ENCODE measurements at regions not wholly inside any gene's neighbourhood (a gene's known extent, or its start where the extent isn't known, plus 50 kb on each side); places are given as distances from the start of the nearest gene placed in this dataset.

DNA sequence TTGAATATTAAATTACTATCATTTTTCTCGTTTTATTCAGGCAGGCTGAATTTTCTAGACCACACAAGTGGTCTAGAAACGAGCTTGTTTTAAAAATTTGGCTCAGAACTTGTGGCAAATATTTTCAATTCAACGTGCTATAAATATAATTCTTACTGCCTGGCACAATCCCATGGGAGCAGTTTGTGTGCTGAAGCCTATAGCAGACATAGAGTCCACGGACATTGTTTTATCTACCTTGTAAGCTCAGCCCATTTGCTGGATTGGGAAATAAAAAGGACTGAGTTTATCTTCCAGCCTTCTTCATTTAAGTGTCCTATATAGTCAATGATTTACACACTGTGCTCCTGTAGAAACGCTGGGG lies 103.4 kb downstream of the ZBTB18 start:
- Histone ChIP-seq H3K36me3 (ENCODE audit: control insufficient read depth in 2 of 2, insufficient read depth in 1 of 2, low read length in 2 of 2) (no peaks in the 10 kb centered on the region), H3K9me3 (ENCODE audit: control insufficient read depth, insufficient read depth, low read depth, low read length) (no peaks in the 10 kb centered on the region), H3K4me1 (ENCODE audit: control insufficient read depth, insufficient read depth, low read length) (no peaks in the 10 kb centered on the region), H3K4me3 (ENCODE audit: low read depth, low read length) (no peak overlapping the region), H3K27ac (ENCODE audit: extremely low read depth, low read depth, low read length) (no peak overlapping the region)
- POLR2A ChIA-PET, result no interaction called here
- no peak for TF ChIP-seq ZNF560 (tag by site-specific recombination; IDR thresholded peaks at IDR 0.05; ENCODE audit: borderline replicate concordance)
- TF ChIP-seq, protein P1, sequence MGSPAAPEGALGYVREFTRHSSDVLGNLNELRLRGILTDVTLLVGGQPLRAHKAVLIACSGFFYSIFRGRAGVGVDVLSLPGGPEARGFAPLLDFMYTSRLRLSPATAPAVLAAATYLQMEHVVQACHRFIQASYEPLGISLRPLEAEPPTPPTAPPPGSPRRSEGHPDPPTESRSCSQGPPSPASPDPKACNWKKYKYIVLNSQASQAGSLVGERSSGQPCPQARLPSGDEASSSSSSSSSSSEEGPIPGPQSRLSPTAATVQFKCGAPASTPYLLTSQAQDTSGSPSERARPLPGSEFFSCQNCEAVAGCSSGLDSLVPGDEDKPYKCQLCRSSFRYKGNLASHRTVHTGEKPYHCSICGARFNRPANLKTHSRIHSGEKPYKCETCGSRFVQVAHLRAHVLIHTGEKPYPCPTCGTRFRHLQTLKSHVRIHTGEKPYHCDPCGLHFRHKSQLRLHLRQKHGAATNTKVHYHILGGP (tag by site-specific recombination; IDR thresholded peaks at IDR 0.05), result no peak
- CTCF ChIA-PET, result interaction anchor here (0.7 kb wide), 1 partner anchor 26 kb away, joined by 3 read pairs; no protein-coding TSS in a partner anchor

DNA sequence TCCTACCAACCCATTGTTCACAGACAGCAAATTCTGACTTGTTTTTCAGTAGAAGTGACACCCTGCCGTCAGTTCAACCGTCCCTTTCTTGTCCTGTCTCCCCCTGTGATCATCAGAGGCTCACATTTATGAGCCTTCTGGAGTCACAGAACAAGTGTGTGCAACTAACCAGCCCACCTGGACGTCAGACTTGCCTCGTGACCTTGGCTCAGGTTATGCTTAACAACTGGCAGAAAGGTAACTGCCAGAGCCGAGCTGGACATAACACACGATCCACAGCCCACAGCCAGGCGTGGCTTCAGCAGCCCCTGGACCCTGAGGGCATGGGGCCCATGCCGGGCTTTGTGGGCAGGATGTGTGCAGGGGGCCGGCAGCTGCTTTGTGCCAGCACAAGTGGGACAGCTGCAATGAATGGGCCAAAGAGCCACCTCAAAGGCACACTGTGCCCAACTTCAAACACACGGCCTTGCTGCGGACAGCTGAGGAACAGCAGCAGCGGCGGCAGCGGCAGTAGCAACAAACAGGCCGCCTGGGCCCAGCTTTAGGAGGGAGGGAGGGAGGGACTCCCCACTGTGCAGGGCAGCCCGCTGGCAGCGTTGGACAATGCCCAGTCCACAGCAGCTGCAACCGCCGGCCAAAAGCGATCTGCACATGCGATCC lies 103.9 kb downstream of the ZBTB18 start:
- ChIA-PET CTCF (no interaction called here), POLR2A (interaction anchor here (0.9 kb wide), 1 partner anchor 107 kb away, joined by 4 read pairs; no protein-coding TSS in a partner anchor)
- Histone ChIP-seq H3K4me3 (ENCODE audit: low read depth, low read length) (no peak overlapping the region), H3K27ac (ENCODE audit: extremely low read depth, low read depth, low read length) (no peak overlapping the region), H3K36me3 (ENCODE audit: control insufficient read depth in 2 of 2, insufficient read depth in 1 of 2, low read length in 2 of 2) (no peaks in the 10 kb centered on the region), H3K9me3 (ENCODE audit: control insufficient read depth, insufficient read depth, low read depth, low read length) (no peaks in the 10 kb centered on the region), H3K4me1 (ENCODE audit: control insufficient read depth, insufficient read depth, low read length) (no peaks in the 10 kb centered on the region)
- no peak for TF ChIP-seq ZFP37 (tag by site-specific recombination; IDR thresholded peaks at IDR 0.05)
- TF ChIP-seq, protein P2, sequence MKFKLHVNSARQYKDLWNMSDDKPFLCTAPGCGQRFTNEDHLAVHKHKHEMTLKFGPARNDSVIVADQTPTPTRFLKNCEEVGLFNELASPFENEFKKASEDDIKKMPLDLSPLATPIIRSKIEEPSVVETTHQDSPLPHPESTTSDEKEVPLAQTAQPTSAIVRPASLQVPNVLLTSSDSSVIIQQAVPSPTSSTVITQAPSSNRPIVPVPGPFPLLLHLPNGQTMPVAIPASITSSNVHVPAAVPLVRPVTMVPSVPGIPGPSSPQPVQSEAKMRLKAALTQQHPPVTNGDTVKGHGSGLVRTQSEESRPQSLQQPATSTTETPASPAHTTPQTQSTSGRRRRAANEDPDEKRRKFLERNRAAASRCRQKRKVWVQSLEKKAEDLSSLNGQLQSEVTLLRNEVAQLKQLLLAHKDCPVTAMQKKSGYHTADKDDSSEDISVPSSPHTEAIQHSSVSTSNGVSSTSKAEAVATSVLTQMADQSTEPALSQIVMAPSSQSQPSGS (tag by site-specific recombination; IDR thresholded peaks at IDR 0.05; ENCODE audit: low read depth), result no peak
- TF ChIP-seq ZNF776 (tag by site-specific recombination; IDR thresholded peaks at IDR 0.05; ENCODE audit: borderline replicate concordance), result no peak
- no peak for TF ChIP-seq ZNF394 (tag by site-specific recombination; IDR thresholded peaks at IDR 0.05; ENCODE audit: borderline replicate concordance)
- TF ChIP-seq ZNF133 (tag by site-specific recombination; IDR thresholded peaks at IDR 0.05), result no peak
- no peak for TF ChIP-seq YY2 (tag by site-specific recombination; IDR thresholded peaks at IDR 0.05)

DNA sequence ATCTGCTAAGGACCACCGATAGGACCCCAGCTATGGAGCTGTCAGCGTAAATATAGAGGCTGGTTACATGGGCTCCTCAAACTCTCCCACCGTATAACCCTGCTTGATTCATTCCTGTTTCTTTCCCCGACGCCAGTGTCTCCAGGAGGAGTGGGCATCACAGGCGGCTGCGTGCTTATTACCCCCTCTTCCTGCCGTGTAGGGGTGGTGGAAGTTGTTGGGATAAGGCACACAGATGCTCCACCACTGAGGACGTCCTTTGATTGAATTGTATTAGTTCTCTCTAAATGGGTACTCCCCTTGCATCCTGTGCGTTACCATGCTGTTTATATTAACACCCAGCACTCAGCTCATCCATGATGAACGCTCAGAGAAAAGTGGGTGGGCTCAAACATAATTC lies 104.6 kb downstream of the ZBTB18 start:
- no peaks in the 10 kb centered on the region for H3K36me3 ChIP-seq (ENCODE audit: control insufficient read depth in 2 of 2, insufficient read depth in 1 of 2, low read length in 2 of 2)
- ChIA-PET POLR2A (interaction anchor here (0.9 kb wide), 1 partner anchor 108 kb away, joined by 4 read pairs; no protein-coding TSS in a partner anchor), CTCF (no interaction called here)
- no peak overlapping the region for H3K27ac ChIP-seq (ENCODE audit: extremely low read depth, low read depth, low read length)
- H3K4me1 ChIP-seq (ENCODE audit: control insufficient read depth, insufficient read depth, low read length), result no peaks in the 10 kb centered on the region
- no peaks in the 10 kb centered on the region for H3K9me3 ChIP-seq (ENCODE audit: control insufficient read depth, insufficient read depth, low read depth, low read length)
- H3K4me3 ChIP-seq (ENCODE audit: low read depth, low read length), result no peak overlapping the region
- TF ChIP-seq GFI1B (tag by site-specific recombination; IDR thresholded peaks at IDR 0.05) (no peak), RBAK (tag by site-specific recombination; IDR thresholded peaks at IDR 0.05) (no peak), MZF1 (tag by site-specific recombination; IDR thresholded peaks at IDR 0.05; ENCODE audit: borderline replicate concordance) (no peak), ZBTB20 (tag by site-specific recombination; IDR thresholded peaks at IDR 0.05) (no peak), ZNF324 (tag by site-specific recombination; IDR thresholded peaks at IDR 0.05) (no peak), MEIS1 (CRISPR knock-in tag; IDR thresholded peaks at IDR 0.05; ENCODE audit: borderline replicate concordance) (no peak), ZNF140 (tag by site-specific recombination; IDR thresholded peaks at IDR 0.05) (no peak), ZNF830 (tag by site-specific recombination; IDR thresholded peaks at IDR 0.05; ENCODE audit: low read depth) (no peak)
- TF ChIP-seq, protein P3, sequence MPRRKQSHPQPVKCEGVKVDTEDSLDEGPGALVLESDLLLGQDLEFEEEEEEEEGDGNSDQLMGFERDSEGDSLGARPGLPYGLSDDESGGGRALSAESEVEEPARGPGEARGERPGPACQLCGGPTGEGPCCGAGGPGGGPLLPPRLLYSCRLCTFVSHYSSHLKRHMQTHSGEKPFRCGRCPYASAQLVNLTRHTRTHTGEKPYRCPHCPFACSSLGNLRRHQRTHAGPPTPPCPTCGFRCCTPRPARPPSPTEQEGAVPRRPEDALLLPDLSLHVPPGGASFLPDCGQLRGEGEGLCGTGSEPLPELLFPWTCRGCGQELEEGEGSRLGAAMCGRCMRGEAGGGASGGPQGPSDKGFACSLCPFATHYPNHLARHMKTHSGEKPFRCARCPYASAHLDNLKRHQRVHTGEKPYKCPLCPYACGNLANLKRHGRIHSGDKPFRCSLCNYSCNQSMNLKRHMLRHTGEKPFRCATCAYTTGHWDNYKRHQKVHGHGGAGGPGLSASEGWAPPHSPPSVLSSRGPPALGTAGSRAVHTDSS (tag by site-specific recombination; IDR thresholded peaks at IDR 0.05), result no peak
- TF ChIP-seq, protein P4, sequence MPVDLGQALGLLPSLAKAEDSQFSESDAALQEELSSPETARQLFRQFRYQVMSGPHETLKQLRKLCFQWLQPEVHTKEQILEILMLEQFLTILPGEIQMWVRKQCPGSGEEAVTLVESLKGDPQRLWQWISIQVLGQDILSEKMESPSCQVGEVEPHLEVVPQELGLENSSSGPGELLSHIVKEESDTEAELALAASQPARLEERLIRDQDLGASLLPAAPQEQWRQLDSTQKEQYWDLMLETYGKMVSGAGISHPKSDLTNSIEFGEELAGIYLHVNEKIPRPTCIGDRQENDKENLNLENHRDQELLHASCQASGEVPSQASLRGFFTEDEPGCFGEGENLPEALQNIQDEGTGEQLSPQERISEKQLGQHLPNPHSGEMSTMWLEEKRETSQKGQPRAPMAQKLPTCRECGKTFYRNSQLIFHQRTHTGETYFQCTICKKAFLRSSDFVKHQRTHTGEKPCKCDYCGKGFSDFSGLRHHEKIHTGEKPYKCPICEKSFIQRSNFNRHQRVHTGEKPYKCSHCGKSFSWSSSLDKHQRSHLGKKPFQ (tag by site-specific recombination; IDR thresholded peaks at IDR 0.05), result no peak
- TF ChIP-seq, protein P5, sequence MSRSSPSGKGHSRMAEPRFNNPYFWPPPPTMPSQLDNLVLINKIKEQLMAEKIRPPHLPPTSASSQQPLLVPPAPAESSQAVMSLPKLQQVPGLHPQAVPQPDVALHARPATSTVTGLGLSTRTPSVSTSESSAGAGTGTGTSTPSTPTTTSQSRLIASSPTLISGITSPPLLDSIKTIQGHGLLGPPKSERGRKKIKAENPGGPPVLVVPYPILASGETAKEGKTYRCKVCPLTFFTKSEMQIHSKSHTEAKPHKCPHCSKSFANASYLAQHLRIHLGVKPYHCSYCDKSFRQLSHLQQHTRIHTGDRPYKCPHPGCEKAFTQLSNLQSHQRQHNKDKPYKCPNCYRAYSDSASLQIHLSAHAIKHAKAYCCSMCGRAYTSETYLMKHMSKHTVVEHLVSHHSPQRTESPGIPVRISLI (tag by site-specific recombination; IDR thresholded peaks at IDR 0.05), result no peak
- TF ChIP-seq, protein P6, sequence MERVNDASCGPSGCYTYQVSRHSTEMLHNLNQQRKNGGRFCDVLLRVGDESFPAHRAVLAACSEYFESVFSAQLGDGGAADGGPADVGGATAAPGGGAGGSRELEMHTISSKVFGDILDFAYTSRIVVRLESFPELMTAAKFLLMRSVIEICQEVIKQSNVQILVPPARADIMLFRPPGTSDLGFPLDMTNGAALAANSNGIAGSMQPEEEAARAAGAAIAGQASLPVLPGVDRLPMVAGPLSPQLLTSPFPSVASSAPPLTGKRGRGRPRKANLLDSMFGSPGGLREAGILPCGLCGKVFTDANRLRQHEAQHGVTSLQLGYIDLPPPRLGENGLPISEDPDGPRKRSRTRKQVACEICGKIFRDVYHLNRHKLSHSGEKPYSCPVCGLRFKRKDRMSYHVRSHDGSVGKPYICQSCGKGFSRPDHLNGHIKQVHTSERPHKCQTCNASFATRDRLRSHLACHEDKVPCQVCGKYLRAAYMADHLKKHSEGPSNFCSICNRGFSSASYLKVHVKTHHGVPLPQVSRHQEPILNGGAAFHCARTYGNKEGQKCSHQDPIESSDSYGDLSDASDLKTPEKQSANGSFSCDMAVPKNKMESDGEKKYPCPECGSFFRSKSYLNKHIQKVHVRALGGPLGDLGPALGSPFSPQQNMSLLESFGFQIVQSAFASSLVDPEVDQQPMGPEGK (tag by site-specific recombination; IDR thresholded peaks at IDR 0.05), result no peak
